Suprapubic skin (tissue), 4 donors: ENCODE measurements at regions not wholly inside any gene's neighbourhood (a gene's known extent, or its start where the extent isn't known, plus 50 kb on each side); places are given as distances from the start of the nearest gene placed in this dataset.

Experiments
- DNase-seq, 2 donors: peaks; one replicate each; pipeline ENCODE4 v3.0.0-alpha.2; 2019; ENCODE audit warnings: low spot score in 2 of 2
- H3K27ac ChIP-seq: fragments of 200-600 bp; sonication (generic); one replicate; pipeline ENCODE4 v1.5.1; 2019
- H3K27me3 ChIP-seq: fragments of 200-600 bp; sonication (generic); one replicate; pipeline ENCODE4 v1.5.1; 2019
- H3K36me3 ChIP-seq: fragments of 200-600 bp; sonication (generic); one replicate; pipeline ENCODE4 v1.5.1; 2019
- H3K4me1 ChIP-seq: fragments of 200-600 bp; sonication (generic); one replicate; pipeline ENCODE4 v1.5.1; 2019
- H3K4me3 ChIP-seq: fragments of 200-600 bp; sonication (generic); one replicate; pipeline ENCODE4 v1.5.1; 2019; ENCODE audit warnings: mild to moderate bottlenecking
- H3K9me3 ChIP-seq: fragments of 200-600 bp; sonication (generic); one replicate; pipeline ENCODE4 v1.5.1; 2019
- CTCF ChIP-seq, 2 donors: fragments of 200-600 bp in 1 of 2; fragments of 450-650 bp in 1 of 2; sonication (generic) in 1 of 2; IDR thresholded peaks; one replicate each; pipeline ENCODE4 v1.5.1; 2016 to 2019; ENCODE audit warnings: antibody characterized with exemption in 2 of 2, mild to moderate bottlenecking in 1 of 2, moderate library complexity in 1 of 2
- EP300 ChIP-seq: sonication (generic); formaldehyde crosslinking; IDR thresholded peaks from one replicate; pipeline ENCODE4 v1.6.1; 2017; ENCODE audit warnings: antibody characterized with exemption
- POLR2A ChIP-seq, 2 donors: fragments of 450-650 bp; IDR thresholded peaks; one replicate each; pipeline ENCODE4 v1.6.1; 2017; ENCODE audit warnings: antibody characterized with exemption in 2 of 2, mild to moderate bottlenecking in 2 of 2, moderate library complexity in 2 of 2
- POLR2AphosphoS5 ChIP-seq, 3 donors: sonication (generic); formaldehyde crosslinking; IDR thresholded peaks; one replicate each; pipeline ENCODE4 v1.6.1; 2017; ENCODE audit warnings: antibody characterized with exemption in 3 of 3
- WGBS: methylation state at CpG from one replicate; pipeline ENCODE4 v1.1.5; 2018; 5-methylcytosine and 5-hydroxymethylcytosine counted together

GRCh38 chr11:38304926-38305325 is 1706.9 kb upstream of the RAG2 start:
- DNase-seq = no peak
- no peaks in the 10 kb centered on the region for H3K9me3 ChIP-seq
- WGBS = 37% methylated on average over 2 of the region's 2 CpGs

GRCh38 chr11:38302564-38302963 is 1704.5 kb upstream of the RAG2 start:
- Histone ChIP-seq H3K4me1 (no peaks in the 10 kb centered on the region), H3K27me3 (no peaks in the 10 kb centered on the region), H3K9me3 (no peaks in the 10 kb centered on the region), H3K36me3 (no peaks in the 10 kb centered on the region), H3K4me3 (no peak overlapping the region), H3K27ac (no peak overlapping the region)
- WGBS = 0% methylated on average over 1 of the region's 1 CpG
- TF ChIP-seq EP300 (no peak), CTCF (IDR thresholded peaks at IDR 0.05) (no peak), POLR2AphosphoS5 (IDR thresholded peaks at IDR 0.05) (no peak), POLR2A (IDR thresholded peaks at IDR 0.05) (no peak)
- DNase-seq = no peak

More at GRCh38 chr11:38304926-38305325, 1706.9 kb upstream of the RAG2 start:
- TF ChIP-seq EP300 = no peak
- no peak for TF ChIP-seq POLR2A (IDR thresholded peaks at IDR 0.05)
- TF ChIP-seq POLR2AphosphoS5 (IDR thresholded peaks at IDR 0.05) = no peak
- TF ChIP-seq CTCF (IDR thresholded peaks at IDR 0.05) = no peak
- H3K27me3 ChIP-seq = no peaks in the 10 kb centered on the region
- no peaks in the 10 kb centered on the region for H3K4me1 ChIP-seq
- H3K4me3 ChIP-seq = no peak overlapping the region
- no peaks in the 10 kb centered on the region for H3K36me3 ChIP-seq
- H3K27ac ChIP-seq = no peak overlapping the region

GRCh38 chr11:38300570-38300969 is 1702.5 kb upstream of the RAG2 start:
- 75% methylated on average over 2 of the region's 2 CpGs for WGBS
- Histone ChIP-seq H3K27ac (no peak overlapping the region), H3K36me3 (no peaks in the 10 kb centered on the region), H3K4me3 (no peak overlapping the region), H3K4me1 (no peaks in the 10 kb centered on the region), H3K9me3 (peaks cover 7% of the 10 kb centered on the region), H3K27me3 (no peaks in the 10 kb centered on the region)
- no peak for DNase-seq
- no peak for TF ChIP-seq POLR2AphosphoS5 (IDR thresholded peaks at IDR 0.05)
- TF ChIP-seq POLR2A (IDR thresholded peaks at IDR 0.05) = no peak
- no peak for TF ChIP-seq EP300
- TF ChIP-seq CTCF (IDR thresholded peaks at IDR 0.05) = no peak

GRCh38 chr11:38296211-38296776 is 1698.3 kb upstream of the RAG2 start:
- Histone ChIP-seq H3K36me3 (no peaks in the 10 kb centered on the region), H3K27ac (no peak overlapping the region), H3K4me3 (no peak overlapping the region), H3K9me3 (peaks cover 10% of the 10 kb centered on the region), H3K4me1 (no peaks in the 10 kb centered on the region), H3K27me3 (no peaks in the 10 kb centered on the region)
- TF ChIP-seq EP300 = no peak
- DNase-seq = no peak
- WGBS = 100% methylated on average over 6 of the region's 33 CpGs

- WGBS = 78% methylated on average over 4 of the region's 4 CpGs
- no peaks in the 10 kb centered on the region for H3K9me3 ChIP-seq
Measured at GRCh38 chr11:38282718-38283117, 1684.7 kb upstream of the RAG2 start.

More at GRCh38 chr11:38282718-38283117, 1684.7 kb upstream of the RAG2 start:
- H3K27ac ChIP-seq = no peak overlapping the region
- TF ChIP-seq CTCF (IDR thresholded peaks at IDR 0.05) (no peak), POLR2A (IDR thresholded peaks at IDR 0.05) (no peak), POLR2AphosphoS5 (IDR thresholded peaks at IDR 0.05) (no peak), EP300 (no peak)
- DNase-seq = no peak
- H3K27me3 ChIP-seq = no peaks in the 10 kb centered on the region
- no peaks in the 10 kb centered on the region for H3K4me1 ChIP-seq
- H3K4me3 ChIP-seq = no peak overlapping the region
- no peaks in the 10 kb centered on the region for H3K36me3 ChIP-seq
